T-helper 2 cell (primary cell): ENCODE measurements at regions not wholly inside any gene's neighbourhood (a gene's known extent, or its start where the extent isn't known, plus 50 kb on each side); places are given as distances from the start of the nearest gene placed in this dataset.

ENCODE experiments used
- DNase-seq, 5 experiments: peaks; one replicate each; pipeline versions ENCODE4 v3.0.0 to v3.0.0-alpha.2; 2012 to 2022

- no peak for DNase-seq
Observed at GRCh38 chr12:67370979-67371378, 101.8 kb downstream of the CAND1 start.

GRCh38 chr12:67377021-67377420 lies 107.9 kb downstream of the CAND1 start:
- no peak for DNase-seq

- no peak for DNase-seq
Observed at GRCh38 chr12:67377541-67377940, 108.4 kb downstream of the CAND1 start.

- no peak for DNase-seq
Observed at GRCh38 chr12:67382241-67382871, 113.2 kb downstream of the CAND1 start.

GRCh38 chr12:67386869-67387565 lies 117.9 kb downstream of the CAND1 start:
- no peak for DNase-seq

GRCh38 chr12:67388331-67389138 lies 119.4 kb downstream of the CAND1 start:
- DNase-seq, result no peak

- no peak for DNase-seq
Observed at GRCh38 chr12:67390273-67390672, 121.1 kb downstream of the CAND1 start.

GRCh38 chr12:67391034-67391433 lies 121.9 kb downstream of the CAND1 start:
- no peak for DNase-seq

GRCh38 chr12:67391656-67392055 lies 122.5 kb downstream of the CAND1 start:
- no peak for DNase-seq

GRCh38 chr12:67394550-67394949 lies 125.4 kb downstream of the CAND1 start:
- DNase-seq, result no peak

- DNase-seq, result no peak
Observed at GRCh38 chr12:67400742-67401141, 131.6 kb downstream of the CAND1 start.

GRCh38 chr12:67410246-67410645 lies 141.1 kb downstream of the CAND1 start:
- DNase-seq, result no peak

- no peak for DNase-seq
Observed at GRCh38 chr12:67410667-67411067, 141.5 kb downstream of the CAND1 start.

- no peak for DNase-seq
Observed at GRCh38 chr12:67411562-67411961, 142.4 kb downstream of the CAND1 start.

GRCh38 chr12:67413577-67413976 lies 144.4 kb downstream of the CAND1 start:
- no peak for DNase-seq

GRCh38 chr12:67414011-67414715 lies 145.0 kb downstream of the CAND1 start:
- no peak for DNase-seq

GRCh38 chr12:67415473-67415872 lies 146.3 kb downstream of the CAND1 start:
- peak in 1 of 5 experiments; percentile 8 for DNase-seq

- no peak for DNase-seq
Observed at GRCh38 chr12:67419810-67420209, 150.7 kb downstream of the CAND1 start.

- no peak for DNase-seq
Observed at GRCh38 chr12:67420506-67420905, 151.3 kb downstream of the CAND1 start.

GRCh38 chr12:67422081-67422480 lies 152.9 kb downstream of the CAND1 start:
- DNase-seq, result no peak

- DNase-seq, result no peak
Observed at GRCh38 chr12:67424784-67425183, 155.6 kb downstream of the CAND1 start.

- DNase-seq, result no peak
Observed at GRCh38 chr12:67425394-67425793, 156.2 kb downstream of the CAND1 start.

GRCh38 chr12:67426067-67426466 lies 156.9 kb downstream of the CAND1 start:
- DNase-seq, result no peak
